ENCODE measurements at regions not wholly inside any gene's neighbourhood (a gene's known extent, or its start where the extent isn't known, plus 50 kb on each side); places are given as distances from the start of the nearest gene placed in this dataset.

GRCh38 chr1:23614032-23614660 lies 54.8 kb upstream of the ID3 start:
- H2BK15ac ChIP-seq (ENCODE audit: low read depth, low read length) = no peak overlapping the region
- no peak for ATAC-seq (ENCODE audit: low read depth)
- H3K36me3 ChIP-seq (ENCODE audit: control insufficient read depth, insufficient read depth, low read length) = no peaks in the 10 kb centered on the region
- no peak overlapping the region for H2AK9ac ChIP-seq (replicated peaks; ENCODE audit: low read depth, low read length, poor library complexity)
- dilution Hi-C loops (cut with HindIII; ENCODE audit: low sequenced_read_pairs, unreplicated experiment) = no loop called here
- H4K91ac ChIP-seq (ENCODE audit: insufficient read depth, low read depth, low read length) = no peak overlapping the region
- no peak overlapping the region for H2BK120ac ChIP-seq (ENCODE audit: low read depth, low read length)
- H3K9me1 ChIP-seq (ENCODE audit: insufficient read depth, low read length) = peaks cover 4% of the 10 kb centered on the region; the same call in 1 of the 2 replicates
- no peak overlapping the region for H2AK5ac ChIP-seq (ENCODE audit: low read depth, low read length)
- TF ChIP-seq RCOR1 (IDR thresholded peaks at IDR 0.05; ENCODE audit: insufficient replicate concordance, low read length) (no peak), SMC3 (IDR thresholded peaks at IDR 0.05; ENCODE audit: low read depth, low read length) (no peak), RAD21 (IDR thresholded peaks at IDR 0.05; ENCODE audit: low read length) (no peak), RFX5 (IDR thresholded peaks at IDR 0.05; ENCODE audit: low read depth, low read length) (no peak), CHD1 (IDR thresholded peaks at IDR 0.05; ENCODE audit: low read depth, low read length) (no peak), FOS (IDR thresholded peaks at IDR 0.05; ENCODE audit: low read depth, low read length) (no peak), NFE2L2 (IDR thresholded peaks at IDR 0.05; ENCODE audit: low read depth, low read length) (no peak), POLR2A (IDR thresholded peaks at IDR 0.05; ENCODE audit: low read depth, low read length) (no peak), BHLHE40 (IDR thresholded peaks at IDR 0.05; ENCODE audit: low read depth, low read length) (no peak), MAZ (IDR thresholded peaks at IDR 0.05; ENCODE audit: borderline replicate concordance, low read depth, low read length) (no peak), MAFK (IDR thresholded peaks at IDR 0.05; ENCODE audit: low read depth, low read length) (no peak)
- TF ChIP-seq, protein P1, sequence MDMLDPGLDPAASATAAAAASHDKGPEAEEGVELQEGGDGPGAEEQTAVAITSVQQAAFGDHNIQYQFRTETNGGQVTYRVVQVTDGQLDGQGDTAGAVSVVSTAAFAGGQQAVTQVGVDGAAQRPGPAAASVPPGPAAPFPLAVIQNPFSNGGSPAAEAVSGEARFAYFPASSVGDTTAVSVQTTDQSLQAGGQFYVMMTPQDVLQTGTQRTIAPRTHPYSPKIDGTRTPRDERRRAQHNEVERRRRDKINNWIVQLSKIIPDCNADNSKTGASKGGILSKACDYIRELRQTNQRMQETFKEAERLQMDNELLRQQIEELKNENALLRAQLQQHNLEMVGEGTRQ (IDR thresholded peaks at IDR 0.05; ENCODE audit: low read depth, low read length) = no peak
- TF ChIP-seq, protein P2, sequence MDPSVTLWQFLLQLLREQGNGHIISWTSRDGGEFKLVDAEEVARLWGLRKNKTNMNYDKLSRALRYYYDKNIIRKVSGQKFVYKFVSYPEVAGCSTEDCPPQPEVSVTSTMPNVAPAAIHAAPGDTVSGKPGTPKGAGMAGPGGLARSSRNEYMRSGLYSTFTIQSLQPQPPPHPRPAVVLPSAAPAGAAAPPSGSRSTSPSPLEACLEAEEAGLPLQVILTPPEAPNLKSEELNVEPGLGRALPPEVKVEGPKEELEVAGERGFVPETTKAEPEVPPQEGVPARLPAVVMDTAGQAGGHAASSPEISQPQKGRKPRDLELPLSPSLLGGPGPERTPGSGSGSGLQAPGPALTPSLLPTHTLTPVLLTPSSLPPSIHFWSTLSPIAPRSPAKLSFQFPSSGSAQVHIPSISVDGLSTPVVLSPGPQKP (IDR thresholded peaks at IDR 0.05; ENCODE audit: borderline replicate concordance, low read depth, low read length) = no peak
- no peaks in the 10 kb centered on the region; the same call in 1 of the 2 replicates for H4K20me1 ChIP-seq (ENCODE audit: insufficient read depth, low read length)
- no peak overlapping the region for H3K4me3 ChIP-seq (ENCODE audit: insufficient read depth, low read depth, low read length)
- ChIA-PET CTCF (no interaction called here), POLR2A (ENCODE audit: unreplicated experiment) (no interaction called here)
- H2AFZ ChIP-seq (replicated peaks; ENCODE audit: low read length, poor library complexity) = no peak overlapping the region
- H3K4me2 ChIP-seq (ENCODE audit: low read depth, low read length) = no peak overlapping the region
- in situ Hi-C loops (cut with MboI; ENCODE audit: low sequenced_read_pairs) = no loop called here
- H3K4me1 ChIP-seq (ENCODE audit: control insufficient read depth, insufficient read depth, low read length) = no peaks in the 10 kb centered on the region
- no peaks in the 10 kb centered on the region for H3K9me3 ChIP-seq (ENCODE audit: control insufficient read depth, insufficient read depth, low read length)
- intact Hi-C loops (cut with micrococcal nuclease) = no loop called here
- no TSS peak for BruUV-seq (replicated peaks)
- H3K56ac ChIP-seq (ENCODE audit: extremely low read depth, insufficient read depth, low read length) = no peak overlapping the region
- H3K18ac ChIP-seq (ENCODE audit: low read depth, low read length) = no peak overlapping the region
- no peaks in the 10 kb centered on the region for H3K79me1 ChIP-seq (ENCODE audit: low read depth in 1 of 2, low read length in 2 of 2)
- 92% methylated on average over 2 of the region's 8 CpGs; no CpG with 5 or more reads in 1 of the 2 experiments for WGBS, 2 experiments (ENCODE audit: extremely low coverage in 2 of 2, insufficient read length in 1 of 2)
- no peak overlapping the region for H2BK20ac ChIP-seq (ENCODE audit: low read depth, low read length)
- H3K14ac ChIP-seq (replicated peaks; ENCODE audit: low read depth, low read length) = no peak overlapping the region
- peaks cover 18% of the 10 kb centered on the region for H3K27me3 ChIP-seq (ENCODE audit: control insufficient read depth, insufficient read depth, low read length)
- no peak overlapping the region for H3K4ac ChIP-seq (ENCODE audit: low read depth, low read length)
- no peak overlapping the region for H2BK5ac ChIP-seq (ENCODE audit: low read depth, low read length, poor library complexity, severe bottlenecking)
- H4K8ac ChIP-seq (ENCODE audit: low read depth in 2 of 2, low read length in 2 of 2) = no peak overlapping the region
- H3K23ac ChIP-seq (ENCODE audit: low read depth, low read length) = no peak overlapping the region
- no peak overlapping the region for H4K5ac ChIP-seq (ENCODE audit: low read depth, low read length)
- H3K27ac ChIP-seq (ENCODE audit: insufficient read depth, low read length) = no peak overlapping the region
- H3K9ac ChIP-seq (ENCODE audit: low read depth, low read length) = no peak overlapping the region
- no peak for DNase-seq
